UCSD-AML1 (cell line): ENCODE measurements at regions not wholly inside any gene's neighbourhood (a gene's known extent, or its start where the extent isn't known, plus 50 kb on each side); places are given as distances from the start of the nearest gene placed in this dataset.
"Not testable (repeated sequence)": the region's sequence is repeated elsewhere in the genome, so short reads cannot be mapped to it uniquely, and the experiment has no call there.

Experiments
- DNase-seq: peaks from one replicate; lab custom pipeline; 2025; ENCODE audit not compliant: unreplicated experiment; lab: John Stamatoyannopoulos, UW

- no peak for DNase-seq
These were observed 166.1 kb upstream of the NRG3 start for GRCh38 chr10:81708929-81709328.

DNA sequence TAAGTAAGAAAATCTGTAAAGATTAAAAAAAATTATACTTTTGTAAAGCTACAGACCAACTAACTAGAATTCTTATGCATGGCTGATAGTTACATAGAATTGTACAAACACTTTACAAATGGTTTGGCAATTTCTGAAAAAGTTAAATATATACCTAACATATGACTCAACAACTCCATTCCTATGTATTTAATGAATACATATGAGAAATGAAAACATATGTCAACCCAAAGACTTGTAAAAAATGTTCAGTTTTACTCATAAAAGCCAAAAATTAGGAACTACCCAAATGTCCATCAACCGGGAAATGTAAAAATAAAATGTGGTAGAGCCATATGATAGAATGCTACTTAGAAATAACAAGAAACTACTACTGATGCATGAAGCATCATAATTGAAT, 152.6 kb upstream of the NRG3 start:
- DNase-seq, result no peak

DNA sequence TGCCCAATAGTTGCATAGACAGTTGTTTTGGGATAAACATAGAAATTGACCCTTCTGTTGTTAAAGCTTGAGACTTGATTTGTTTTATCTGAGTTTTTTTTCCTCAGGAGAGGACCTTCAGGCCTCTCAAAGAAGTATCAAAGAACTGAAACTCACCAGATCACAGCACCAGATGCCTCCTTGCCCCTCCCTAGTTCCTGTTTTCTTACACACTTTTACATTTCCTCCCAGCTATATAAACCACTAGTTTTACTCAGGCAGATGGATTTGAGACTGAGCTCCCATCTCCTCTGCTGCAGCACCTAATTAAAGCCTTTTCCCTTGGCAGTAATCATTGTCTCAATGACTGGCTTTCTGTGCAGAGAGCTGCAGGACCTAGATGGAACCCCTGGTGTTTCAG, 150.6 kb upstream of the NRG3 start:
- DNase-seq, result no peak

DNA sequence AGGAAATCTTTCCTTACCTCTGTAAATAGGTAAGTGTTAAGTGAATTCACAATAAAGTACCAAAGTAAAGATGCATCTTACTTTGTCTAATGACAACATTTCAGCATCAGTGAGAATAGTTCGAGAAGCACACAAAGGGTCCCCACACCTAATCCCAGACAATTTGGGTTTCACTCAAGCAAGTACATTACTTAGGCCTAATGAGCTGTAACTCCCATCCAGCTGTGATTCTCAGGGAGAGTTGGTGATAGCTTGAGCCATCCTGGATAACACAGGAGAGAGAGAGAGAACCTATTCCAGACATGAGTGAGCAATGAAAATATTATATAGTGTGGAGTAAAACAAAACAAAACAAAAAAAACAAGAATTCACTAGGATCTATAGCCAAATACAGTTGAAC, 149.1 kb upstream of the NRG3 start:
- DNase-seq, result no peak

DNA sequence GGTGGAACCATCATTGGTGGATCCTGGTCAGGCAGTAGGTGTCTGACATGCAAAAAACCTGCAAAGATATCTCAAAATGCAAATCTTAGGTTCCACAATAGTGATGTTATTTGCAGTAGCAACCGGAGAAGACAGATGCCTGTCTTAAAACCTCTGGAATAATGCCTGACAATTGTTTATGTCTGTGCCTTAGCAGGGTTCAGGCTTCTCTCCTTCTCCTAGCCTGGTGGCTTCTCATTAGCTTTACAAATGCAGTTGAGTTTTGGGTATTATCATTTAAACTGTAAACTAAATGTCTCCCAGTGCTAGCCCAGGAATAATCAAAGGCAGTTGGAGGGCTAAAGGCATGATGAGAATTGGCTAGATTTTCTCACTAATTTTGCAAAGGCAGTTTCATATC, 146.3 kb upstream of the NRG3 start:
- no peak for DNase-seq

GRCh38 chr10:81730891-81731290, 144.1 kb upstream of the NRG3 start:
- DNase-seq, result no peak

GRCh38 chr10:81733542-81733941, 141.5 kb upstream of the NRG3 start:
- DNase-seq, result no peak

DNA sequence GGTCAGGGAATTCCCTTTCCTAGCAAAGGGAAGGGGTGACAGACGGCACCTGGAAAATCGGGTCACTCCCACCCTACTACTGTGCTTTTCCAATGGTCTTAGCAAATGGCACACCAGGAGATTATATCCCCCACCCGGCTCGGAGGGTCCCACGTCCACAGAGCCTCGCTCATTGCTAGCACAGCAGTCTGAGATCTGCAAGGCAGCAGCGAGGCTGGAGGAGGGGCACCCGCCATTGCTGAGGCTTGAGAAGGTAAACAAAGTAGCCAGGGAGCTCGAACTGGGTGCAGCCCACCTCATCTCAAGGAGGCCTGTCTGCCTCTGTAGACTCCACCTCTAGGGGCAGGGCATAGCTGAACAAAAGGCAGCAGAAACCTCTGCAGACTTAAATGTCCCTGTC, 139.8 kb upstream of the NRG3 start:
- DNase-seq, result not testable (repeated sequence)

DNA sequence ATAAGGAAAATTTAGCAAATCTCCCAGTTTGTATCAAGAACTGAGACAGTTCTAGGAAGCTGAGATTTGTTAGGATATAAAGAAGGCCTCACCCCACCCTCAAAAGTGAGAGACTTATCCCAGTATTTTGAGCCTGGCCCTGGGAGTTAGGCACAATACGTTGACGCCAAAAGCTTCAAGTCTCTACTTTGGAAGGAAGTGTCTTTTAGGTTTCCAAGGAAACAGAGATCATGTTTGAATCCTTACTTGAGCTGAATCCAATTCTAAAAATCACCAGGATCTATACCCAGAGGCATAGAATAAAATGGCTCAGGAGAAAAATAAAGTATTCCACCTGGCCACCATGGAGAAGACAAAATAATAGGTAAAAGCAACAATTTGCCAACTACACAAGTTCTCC, 115.9 kb upstream of the NRG3 start:
- no peak for DNase-seq

- no peak for DNase-seq
These were observed 90.8 kb upstream of the NRG3 start for GRCh38 chr10:81784111-81784597.

- no peak for DNase-seq
These were observed 82.3 kb upstream of the NRG3 start for GRCh38 chr10:81792729-81793128.

DNA sequence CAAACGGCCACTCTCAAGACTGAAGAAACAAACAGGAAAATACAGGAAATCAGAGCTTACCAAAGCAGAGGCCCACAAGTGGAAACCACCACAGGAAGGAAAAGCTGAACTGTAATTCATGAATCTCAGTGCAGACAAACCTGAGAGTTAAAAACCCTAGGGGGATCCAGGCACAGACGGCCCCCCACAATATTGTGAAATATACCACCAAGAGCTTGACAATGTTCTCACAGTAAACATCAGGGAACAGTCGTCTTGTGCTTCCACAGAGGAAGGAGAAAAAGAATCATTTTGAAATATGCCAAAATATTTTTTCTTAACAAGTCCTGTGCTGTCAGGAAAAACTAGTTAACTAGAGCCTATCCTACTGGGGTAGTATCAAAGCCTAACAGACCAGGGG, 68.2 kb upstream of the NRG3 start:
- DNase-seq, result no peak

DNA sequence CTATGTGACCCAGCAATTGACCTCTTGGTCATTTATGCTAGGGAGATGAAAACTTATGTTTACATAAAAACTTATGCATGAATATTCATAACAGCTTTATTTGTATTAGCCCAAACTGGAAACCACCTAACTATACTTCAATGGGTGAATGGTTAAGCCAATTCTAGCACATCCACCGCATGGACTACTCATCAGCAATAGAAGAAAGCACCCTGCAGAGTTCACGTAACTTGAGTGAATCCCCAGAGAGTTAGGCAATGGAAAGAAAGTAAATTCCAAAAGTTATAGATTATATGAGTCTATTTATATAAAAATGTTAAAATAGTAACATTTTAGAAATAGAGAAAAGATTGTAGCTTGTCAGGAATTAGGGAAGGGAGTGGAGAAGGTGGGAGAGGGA, 60.2 kb upstream of the NRG3 start:
- no peak for DNase-seq

DNA sequence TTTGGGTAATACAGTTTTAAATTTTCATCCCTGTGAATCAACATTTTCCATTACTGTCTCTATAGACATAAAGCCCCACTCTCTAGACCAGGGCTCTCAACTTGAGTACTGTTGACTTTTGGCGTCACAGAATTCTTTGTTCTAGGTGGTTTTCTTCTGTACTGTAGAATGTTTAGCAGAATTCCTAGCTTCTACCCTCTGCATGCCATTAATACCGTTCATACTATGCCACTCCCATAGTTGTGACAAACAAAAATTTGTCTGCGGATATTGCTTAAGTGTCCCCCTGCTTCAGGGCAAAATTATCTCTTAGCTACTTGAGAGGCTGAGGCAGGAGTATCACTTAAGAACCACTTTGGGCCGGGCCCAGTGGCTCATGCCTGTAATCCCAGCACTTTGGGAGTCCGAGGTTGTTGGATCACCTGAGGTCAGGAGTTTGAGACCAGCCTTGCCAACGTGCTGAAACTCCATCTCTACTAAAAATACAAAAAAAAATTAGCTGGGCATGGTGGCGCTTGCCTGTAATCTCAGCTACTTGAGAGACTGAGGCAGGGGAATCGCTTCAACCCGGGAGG, 57.3 kb upstream of the NRG3 start:
- DNase-seq, result no peak

DNA sequence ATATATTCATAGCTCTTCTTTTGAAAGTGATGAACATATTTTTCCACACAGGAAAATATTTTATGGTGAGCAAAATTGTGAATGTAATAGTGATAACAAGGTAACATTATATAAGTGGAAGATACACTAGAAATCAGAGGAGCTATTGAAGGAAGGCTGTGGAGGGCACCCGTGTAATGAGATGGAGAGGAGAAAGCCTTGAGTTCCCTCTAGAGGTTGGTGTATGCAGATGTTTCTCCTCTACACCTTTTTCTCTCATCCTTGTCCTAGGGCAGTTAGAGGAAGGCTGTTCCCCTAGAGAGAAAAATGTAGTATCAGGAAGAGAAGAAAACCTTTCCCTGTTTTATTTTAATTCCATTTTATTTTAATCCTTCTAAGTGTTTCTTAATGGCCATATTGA, 54.6 kb upstream of the NRG3 start:
- no peak for DNase-seq
